EL (cell line): ENCODE measurements at regions not wholly inside any gene's neighbourhood (a gene's known extent, or its start where the extent isn't known, plus 50 kb on each side); places are given as distances from the start of the nearest gene placed in this dataset.

Experiments used
- DNase-seq: peaks from one replicate; pipeline ENCODE4 v3.0.0-alpha.2; 2016

GRCh38 chr9:12874395-12874794 is 99.6 kb downstream of the LURAP1L start:
- DNase-seq, result no peak

GRCh38 chr9:12875191-12875590 is 100.4 kb downstream of the LURAP1L start:
- peak; percentile 65 for DNase-seq

- no peak for DNase-seq
Measured at GRCh38 chr9:12876872-12877271, 102.1 kb downstream of the LURAP1L start.

GRCh38 chr9:12878351-12878978 is 103.6 kb downstream of the LURAP1L start:
- no peak for DNase-seq

GRCh38 chr9:12879961-12880360 is 105.1 kb downstream of the LURAP1L start:
- no peak for DNase-seq

GRCh38 chr9:12880406-12881015 is 105.7 kb downstream of the LURAP1L start:
- DNase-seq, result no peak

GRCh38 chr9:12882430-12882829 is 107.6 kb downstream of the LURAP1L start:
- DNase-seq, result peak; percentile 12

GRCh38 chr9:12884736-12885395 is 110.0 kb downstream of the LURAP1L start:
- DNase-seq, result peak; percentile 80

- no peak for DNase-seq
Measured at GRCh38 chr9:12889402-12890106, 114.7 kb downstream of the LURAP1L start.

- DNase-seq, result no peak
Measured at GRCh38 chr9:12891588-12891987, 116.8 kb downstream of the LURAP1L start.

- DNase-seq, result no peak
Measured at GRCh38 chr9:12903316-12903715, 128.5 kb downstream of the LURAP1L start.

- DNase-seq, result no peak
Measured at GRCh38 chr9:12904261-12905000, 129.6 kb downstream of the LURAP1L start.

- no peak for DNase-seq
Measured at GRCh38 chr9:12906646-12907045, 131.8 kb downstream of the LURAP1L start.

GRCh38 chr9:12908895-12909294 is 134.1 kb downstream of the LURAP1L start:
- DNase-seq, result no peak

- DNase-seq, result no peak
Measured at GRCh38 chr9:12915366-12915954, 140.6 kb downstream of the LURAP1L start.

GRCh38 chr9:12916042-12916441 is 141.2 kb downstream of the LURAP1L start:
- no peak for DNase-seq

GRCh38 chr9:12920437-12920836 is 145.6 kb downstream of the LURAP1L start:
- DNase-seq, result no peak

- DNase-seq, result no peak
Measured at GRCh38 chr9:12921621-12922020, 146.8 kb downstream of the LURAP1L start.

- no peak for DNase-seq
Measured at GRCh38 chr9:12922224-12922866, 147.5 kb downstream of the LURAP1L start.

GRCh38 chr9:12923468-12924009 is 148.7 kb downstream of the LURAP1L start:
- peak; percentile 87 for DNase-seq

- DNase-seq, result peak; percentile 70
Measured at GRCh38 chr9:12930906-12931305, 156.1 kb downstream of the LURAP1L start.

GRCh38 chr9:12933957-12934356 is 159.1 kb downstream of the LURAP1L start:
- peak; percentile 82 for DNase-seq
